H1 (cell line): ENCODE measurements at regions not wholly inside any gene's neighbourhood (a gene's known extent, or its start where the extent isn't known, plus 50 kb on each side); places are given as distances from the start of the nearest gene placed in this dataset.

Source experiments
- CTCF ChIA-PET: fragments of 300-600 bp; sonication (Branson Sonifier 250); formaldehyde crosslinking; loops from one replicate; lab custom pipeline; 2021; ENCODE audit not compliant: partially characterized antibody; lab: Charles Lee
- POLR2A ChIA-PET: fragments of 300-600 bp; sonication (Branson Sonifier 250); formaldehyde crosslinking; loops from one replicate; lab custom pipeline; 2021; ENCODE audit warnings: inconsistent platforms; ENCODE audit not compliant: partially characterized antibody; lab: Charles Lee
- DNase-seq, 2 experiments: peaks; one replicate each; pipeline versions ENCODE4 v3.0.0 to v3.0.0-alpha.2; 2010 to 2022; ENCODE audit warnings: low spot score in 2 of 2, low read depth in 1 of 2, mixed read lengths in 1 of 2
- FAIRE-seq: peaks from 2 replicates; lab custom pipeline; 2011; peaks lifted over from hg19 to GRCh38; lab: Jason Lieb, UNC
- H2AFZ ChIP-seq: 2 replicates; pipeline ENCODE4 v1.8.1; 2012; ENCODE audit warnings: low read length, inconsistent platforms
- H2AK5ac ChIP-seq: 2 replicates; pipeline ENCODE4 v1.6.1; 2013; ENCODE audit warnings: low read depth, low read length
- H2BK120ac ChIP-seq: replicated peaks from 2 replicates; pipeline ENCODE3; 2013; ENCODE audit warnings: low read depth, low read length, inconsistent platforms
- H2BK12ac ChIP-seq: 2 replicates; pipeline ENCODE4 v1.6.1; 2013; ENCODE audit warnings: low read depth, low read length
- H2BK15ac ChIP-seq: 2 replicates; pipeline ENCODE4 v1.6.1; 2013; ENCODE audit warnings: low read length
- H2BK20ac ChIP-seq: 2 replicates; pipeline ENCODE4 v1.6.1; 2013; ENCODE audit warnings: low read length
- H2BK5ac ChIP-seq: 2 replicates; pipeline ENCODE4 v1.6.1; 2013; ENCODE audit warnings: low read depth, low read length
- H3K14ac ChIP-seq: 2 replicates; pipeline ENCODE4 v1.6.1; 2013; ENCODE audit warnings: inconsistent platforms; ENCODE audit not compliant: insufficient read length
- H3K18ac ChIP-seq: 2 replicates; pipeline ENCODE4 v1.6.1; 2013; ENCODE audit warnings: low read length; ENCODE audit errors: extremely low read depth
- H3K23ac ChIP-seq: 2 replicates; pipeline ENCODE4 v1.6.1; 2013; ENCODE audit warnings: inconsistent platforms; ENCODE audit not compliant: insufficient read length
- H3K23me2 ChIP-seq: 2 replicates; pipeline ENCODE4 v1.6.1; 2013; ENCODE audit warnings: low read depth, low read length
- H3K27ac ChIP-seq: 2 replicates; pipeline ENCODE4 v1.6.1; 2011; ENCODE audit warnings: low read depth, low read length, inconsistent platforms
- H3K27me3 ChIP-seq, 4 experiments: replicated peaks in 1 of 4; 1 replicate in 1 of 4; 2 replicates in 3 of 4; pipeline versions ENCODE4 v1.6.1 to v1.8.1; 2011 to 2013; ENCODE audit warnings: low read length in 3 of 4, mild to moderate bottlenecking in 3 of 4, inconsistent platforms in 2 of 4, mixed read lengths in 2 of 4, moderate library complexity in 1 of 4; ENCODE audit not compliant: control insufficient read depth in 3 of 4, insufficient read depth in 3 of 4; ENCODE audit errors: extremely low read depth in 1 of 4
- H3K36me3 ChIP-seq, 4 experiments: 2 replicates each; pipeline versions ENCODE4 v1.6.1 to v1.8.1; 2011 to 2013; ENCODE audit warnings: mild to moderate bottlenecking in 4 of 4, low read length in 3 of 4, moderate library complexity in 2 of 4, control low read depth in 1 of 4, inconsistent platforms in 1 of 4; ENCODE audit not compliant: insufficient read depth in 4 of 4, control insufficient read depth in 2 of 4
- H3K4ac ChIP-seq: replicated peaks from 2 replicates; pipeline ENCODE3; 2013; ENCODE audit warnings: low read length, low read depth, mixed read lengths, inconsistent platforms; ENCODE audit not compliant: insufficient read length
- H3K4me1 ChIP-seq, 4 experiments: replicated peaks in 1 of 4; 1 replicate in 1 of 4; 2 replicates in 3 of 4; pipeline versions ENCODE4 v1.6.1 to v1.8.1; 2011 to 2013; ENCODE audit warnings: low read length in 3 of 4, inconsistent platforms in 2 of 4, mixed read lengths in 1 of 4; ENCODE audit not compliant: insufficient read depth in 4 of 4, control insufficient read depth in 3 of 4
- H3K4me2 ChIP-seq, 2 experiments: 2 replicates each; pipeline versions ENCODE4 v1.6.1 to v1.8.1; 2011 to 2013; ENCODE audit warnings: low read depth in 2 of 2, low read length in 2 of 2, control low read depth in 1 of 2, inconsistent platforms in 1 of 2, mild to moderate bottlenecking in 1 of 2; ENCODE audit not compliant: insufficient read depth in 1 of 2
- H3K4me3 ChIP-seq, 4 experiments: fragments of 200-600, 300-600 bp in 1 of 4; sonication (generic), shearing (Covaris generic), sonication (Bioruptor Twin) in 1 of 4; 2 replicates each; pipeline versions ENCODE4 v1.5.1 to v1.8.1; 2011 to 2016; ENCODE audit warnings: low read length in 4 of 4, low read depth in 3 of 4, control low read depth in 2 of 4, inconsistent platforms in 2 of 4, mild to moderate bottlenecking in 2 of 4, mixed read lengths in 1 of 4, moderate library complexity in 1 of 4; ENCODE audit not compliant: insufficient read depth in 2 of 4; ENCODE audit errors: extremely low read depth in 1 of 4
- H3K56ac ChIP-seq: replicated peaks from 2 replicates; pipeline ENCODE3; 2013; ENCODE audit warnings: low read depth, mild to moderate bottlenecking, mixed read lengths, low read length, inconsistent platforms; ENCODE audit not compliant: insufficient read length
- H3K79me1 ChIP-seq: 2 replicates; pipeline ENCODE4 v1.6.1; 2013; ENCODE audit warnings: low read depth, low read length, control low read depth
- H3K79me2 ChIP-seq, 2 experiments: 2 replicates each; pipeline versions ENCODE4 v1.6.1 to v1.8.1; 2012 to 2013; ENCODE audit warnings: low read length in 2 of 2, mild to moderate bottlenecking in 2 of 2, inconsistent platforms in 1 of 2; ENCODE audit not compliant: insufficient read depth in 2 of 2, control insufficient read depth in 1 of 2
- H3K9ac ChIP-seq, 4 experiments: replicated peaks in 1 of 4; 1 replicate in 1 of 4; 2 replicates in 3 of 4; pipeline versions ENCODE4 v1.6.1 to v1.8.1; 2011 to 2013; ENCODE audit warnings: low read depth in 3 of 4, low read length in 3 of 4, control low read depth in 2 of 4, mild to moderate bottlenecking in 2 of 4, moderate library complexity in 2 of 4, inconsistent platforms in 1 of 4; ENCODE audit errors: extremely low read depth in 1 of 4
- H3K9me3 ChIP-seq, 2 experiments: 2 replicates each; pipeline versions ENCODE4 v1.6.1 to v1.8.1; 2012 to 2013; ENCODE audit warnings: mild to moderate bottlenecking in 2 of 2, moderate library complexity in 2 of 2, control low read depth in 1 of 2, inconsistent platforms in 1 of 2, low read depth in 1 of 2, low read length in 1 of 2, mixed read lengths in 1 of 2; ENCODE audit not compliant: insufficient read depth in 2 of 2
- H4K20me1 ChIP-seq, 2 experiments: replicated peaks in 1 of 2; 2 replicates each; pipeline versions ENCODE3 to v1.8.1; 2011 to 2013; ENCODE audit warnings: inconsistent platforms in 2 of 2, low read length in 2 of 2, mild to moderate bottlenecking in 1 of 2; ENCODE audit not compliant: insufficient read depth in 2 of 2, control insufficient read depth in 1 of 2
- H4K5ac ChIP-seq: 2 replicates; pipeline ENCODE4 v1.6.1; 2013; ENCODE audit warnings: low read length, low read depth, mixed read lengths, inconsistent platforms; ENCODE audit not compliant: insufficient read length
- H4K8ac ChIP-seq: 2 replicates; pipeline ENCODE4 v1.8.0; 2013; ENCODE audit warnings: mild to moderate bottlenecking, moderate library complexity, low read length, inconsistent platforms; ENCODE audit not compliant: insufficient read depth; ENCODE audit errors: extremely low read depth
- H4K91ac ChIP-seq: replicated peaks from 2 replicates; pipeline ENCODE3; 2013; ENCODE audit warnings: low read length, mixed read lengths, inconsistent platforms; ENCODE audit not compliant: insufficient read length
- ASH2L ChIP-seq: fragments of 200-600, 300-600 bp; sonication (generic); IDR thresholded peaks from one replicate; pipeline ENCODE4 v1.7.1; 2017; ENCODE audit warnings: low read length
- BRCA1 ChIP-seq: IDR thresholded peaks from 2 replicates; pipeline ENCODE4 v1.6.1; 2012; ENCODE audit warnings: low read depth, low read length, improper control_type of control experiment
- E2F6 ChIP-seq: IDR thresholded peaks from 2 replicates; pipeline ENCODE4 v1.6.1; 2012; ENCODE audit warnings: inconsistent platforms
- EP300 ChIP-seq, 2 experiments: IDR thresholded peaks; 1 replicate in 1 of 2; 2 replicates in 1 of 2; pipeline ENCODE4 v1.6.1; 2011 to 2012; ENCODE audit warnings: low read depth in 2 of 2, low read length in 2 of 2, mild to moderate bottlenecking in 2 of 2, borderline replicate concordance in 1 of 2, inconsistent platforms in 1 of 2, moderate library complexity in 1 of 2
- HDAC6 ChIP-seq: IDR thresholded peaks from one replicate; pipeline ENCODE4 v1.7.1; 2012; ENCODE audit warnings: low read depth, mild to moderate bottlenecking, inconsistent platforms, low read length, moderate library complexity
- KDM1A ChIP-seq: fragments of 200-600, 300-600 bp; sonication (generic); IDR thresholded peaks from 2 replicates; pipeline ENCODE4 v1.7.1; 2016; ENCODE audit warnings: mild to moderate bottlenecking, low read length, borderline replicate concordance
- KDM5A ChIP-seq: fragments of 200-600 bp; IDR thresholded peaks from 2 replicates; pipeline ENCODE4 v1.7.1; 2012; ENCODE audit warnings: mild to moderate bottlenecking, low read length, inconsistent platforms, mixed read lengths
- PHF8 ChIP-seq: fragments of 200-600 bp; sonication (generic); conservative IDR thresholded peaks from 2 replicates; pipeline ENCODE4 v1.7.1; 2012; ENCODE audit warnings: low read depth, mild to moderate bottlenecking, inconsistent platforms, low read length, moderate library complexity
- POLR2A ChIP-seq, 2 experiments: IDR thresholded peaks; 1 replicate in 1 of 2; 2 replicates in 1 of 2; pipeline ENCODE4 v1.6.1; 2011; ENCODE audit warnings: low read depth in 2 of 2, low read length in 2 of 2, mild to moderate bottlenecking in 2 of 2; ENCODE audit errors: control extremely low read depth in 1 of 2
- RAD21 ChIP-seq, 2 experiments: IDR thresholded peaks in 1 of 2; conservative IDR thresholded peaks in 1 of 2; 2 replicates each; pipeline ENCODE4 v1.6.1; 2011; ENCODE audit warnings: low read depth in 2 of 2, low read length in 2 of 2, improper control_type of control experiment in 1 of 2, inconsistent platforms in 1 of 2, mild to moderate bottlenecking in 1 of 2, moderate library complexity in 1 of 2
- RXRA ChIP-seq: IDR thresholded peaks from 2 replicates; pipeline ENCODE4 v1.6.1; 2011; ENCODE audit warnings: low read depth, mild to moderate bottlenecking, low read length, moderate library complexity; ENCODE audit not compliant: insufficient read depth
- SP4 ChIP-seq: IDR thresholded peaks from 2 replicates; pipeline ENCODE4 v1.6.1; 2012; ENCODE audit warnings: low read length, inconsistent platforms
- TBP ChIP-seq: IDR thresholded peaks from 2 replicates; pipeline ENCODE4 v1.6.1; 2011; ENCODE audit warnings: low read depth, low read length, improper control_type of control experiment
- WGBS, 2 experiments: shearing (Covaris generic) in 1 of 2; methylation state at CpG; one replicate each; pipeline versions ENCODE4 v1.1.6 to v1.1.7; 2013 to 2015; ENCODE audit warnings: low lambda C conversion rate in 2 of 2, mixed read lengths in 2 of 2, inconsistent platforms in 1 of 2, low coverage in 1 of 2, missing lambda C conversion rate in 1 of 2; ENCODE audit not compliant: insufficient replicate concordance in 2 of 2, insufficient coverage in 1 of 2, insufficient read length in 1 of 2; ENCODE audit errors: extremely low coverage in 1 of 2, missing lambda C conversion rate in 1 of 2; 5-methylcytosine and 5-hydroxymethylcytosine counted together

GRCh38 chr18:22838639-22839277, 94.4 kb upstream of the RBBP8 start:
- FAIRE-seq (no peak), DNase-seq (no peak)
- H3K23ac ChIP-seq: no peak overlapping the region
- H4K20me1 ChIP-seq: no peaks in the 10 kb centered on the region
- peaks cover 0 to 3% (median 1%) of the 10 kb centered on the region in 4 experiments; a peak in 3 of 7 replicates for H3K4me1 ChIP-seq
- no peak overlapping the region; the same call in 1 of the 2 replicates for H2BK5ac ChIP-seq
- H3K18ac ChIP-seq: no peak overlapping the region
- H3K4me3 ChIP-seq: no peak overlapping the region
- H3K36me3 ChIP-seq: no peaks in the 10 kb centered on the region
- H2BK20ac ChIP-seq: 0 out of 2 replicates have a peak overlapping the region, but pooled peaks have one; percentile 21
- H3K27ac ChIP-seq: no peak overlapping the region
- H2AFZ ChIP-seq: peak overlapping the region; percentile 47
- no peaks in the 10 kb centered on the region for H3K79me2 ChIP-seq
- no peaks in the 10 kb centered on the region for H3K23me2 ChIP-seq
- peak overlapping the region; percentile 53; the same call in 1 of the 2 replicates for H2BK15ac ChIP-seq
- H3K79me1 ChIP-seq: no peaks in the 10 kb centered on the region
- no peak overlapping the region for H3K4ac ChIP-seq
- CTCF ChIA-PET: interaction anchor here (0.8 kb wide), 1 partner anchor 25 kb away, joined by 3 read pairs; no protein-coding TSS in a partner anchor
- H3K9me3 ChIP-seq: no peaks in the 10 kb centered on the region
- H4K5ac ChIP-seq: no peak overlapping the region
- H2BK120ac ChIP-seq: no peak overlapping the region
- no peak overlapping the region for H4K8ac ChIP-seq
- no peak overlapping the region for H4K91ac ChIP-seq
- POLR2A ChIA-PET: interaction anchor here (1.0 kb wide), 1 partner anchor 10 kb away, joined by 3 read pairs; no protein-coding TSS in a partner anchor
- H3K4me2 ChIP-seq: peak overlapping the region in 1 of 2 experiments; percentile 19; a peak in 1 of 4 replicates
- H3K14ac ChIP-seq: no peak overlapping the region
- WGBS, 2 experiments: 68% methylated on average over 7 of the region's 7 CpGs; no CpG with 5 or more reads in 1 of the 2 experiments
- no peaks in the 10 kb centered on the region for H3K27me3 ChIP-seq
- 0 out of 2 replicates have a peak overlapping the region, but pooled peaks have one; percentile 41 for H2BK12ac ChIP-seq
- no peak overlapping the region for H3K56ac ChIP-seq
- H3K9ac ChIP-seq: no peak overlapping the region
- H2AK5ac ChIP-seq: no peak overlapping the region
- no peak for TF ChIP-seq KDM5A
- TF ChIP-seq SP4: no peak
- TF ChIP-seq PHF8: no peak
- no peak for TF ChIP-seq POLR2A (IDR thresholded peaks at IDR 0.05; ENCODE audit: control extremely low read depth in 1 of 2, low read depth in 2 of 2, low read length in 2 of 2)
- TF ChIP-seq ASH2L: no peak
- no peak for TF ChIP-seq HDAC6
- no peak for TF ChIP-seq RAD21 (IDR thresholded peaks at IDR 0.05 in 1 of 2, conservative IDR thresholded peaks at IDR 0.05 in 1 of 2; ENCODE audit: low read depth in 2 of 2, low read length in 2 of 2)
- TF ChIP-seq KDM1A: no peak
- no peak for TF ChIP-seq RXRA
- no peak for TF ChIP-seq E2F6
- TF ChIP-seq EP300 (IDR thresholded peaks at IDR 0.05; ENCODE audit: borderline replicate concordance in 1 of 2, low read depth in 2 of 2, low read length in 2 of 2): no peak
- TF ChIP-seq TBP: no peak
- TF ChIP-seq BRCA1: no peak
